Vagina (tissue), 2 donors: ENCODE measurements at regions not wholly inside any gene's neighbourhood (a gene's known extent, or its start where the extent isn't known, plus 50 kb on each side); places are given as distances from the start of the nearest gene placed in this dataset.
"Not testable (repeated sequence)": the region's sequence is repeated elsewhere in the genome, so short reads cannot be mapped to it uniquely, and the experiment has no call there.

Experiments used
- POLR2AphosphoS5 ChIP-seq, 2 donors: sonication (generic); formaldehyde crosslinking; IDR thresholded peaks; one replicate each; pipeline ENCODE4 v1.9.0; 2017; ENCODE audit warnings: antibody characterized with exemption in 2 of 2, mild to moderate bottlenecking in 2 of 2, low read depth in 1 of 2; ENCODE audit not compliant: insufficient read depth in 1 of 2
- TF ChIP-seq, protein P1 (sequence below), 3 experiments: fragments of 450-650 bp in 2 of 3; fragments of 200-600 bp in 1 of 3; sonication (generic) in 1 of 3; IDR thresholded peaks; one replicate each; pipeline ENCODE4 v1.5.1; 2017 to 2019; ENCODE audit warnings: antibody characterized with exemption in 3 of 3, mild to moderate bottlenecking in 2 of 3, moderate library complexity in 2 of 3

DNA sequence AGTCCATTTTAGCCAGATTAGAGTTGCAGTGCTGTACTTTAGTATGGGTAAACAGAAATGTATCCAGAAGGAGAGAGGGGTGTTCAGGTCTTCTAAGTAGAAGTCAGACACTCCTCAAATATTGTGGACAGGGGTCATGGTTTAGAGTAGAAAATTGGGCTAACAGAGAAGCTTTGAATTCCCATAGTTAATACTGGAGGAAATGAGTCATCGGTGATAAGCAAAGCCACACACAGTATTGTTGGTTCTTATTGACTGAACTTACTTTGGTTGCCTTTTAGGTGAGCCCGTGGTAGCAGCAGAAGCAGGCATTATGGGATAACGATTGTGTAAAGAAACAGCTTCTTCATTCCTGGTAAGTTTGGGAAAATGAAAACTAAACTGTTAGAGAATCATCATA lies 66.7 kb upstream of the ERV3-1 start:
- TF ChIP-seq, protein P1, sequence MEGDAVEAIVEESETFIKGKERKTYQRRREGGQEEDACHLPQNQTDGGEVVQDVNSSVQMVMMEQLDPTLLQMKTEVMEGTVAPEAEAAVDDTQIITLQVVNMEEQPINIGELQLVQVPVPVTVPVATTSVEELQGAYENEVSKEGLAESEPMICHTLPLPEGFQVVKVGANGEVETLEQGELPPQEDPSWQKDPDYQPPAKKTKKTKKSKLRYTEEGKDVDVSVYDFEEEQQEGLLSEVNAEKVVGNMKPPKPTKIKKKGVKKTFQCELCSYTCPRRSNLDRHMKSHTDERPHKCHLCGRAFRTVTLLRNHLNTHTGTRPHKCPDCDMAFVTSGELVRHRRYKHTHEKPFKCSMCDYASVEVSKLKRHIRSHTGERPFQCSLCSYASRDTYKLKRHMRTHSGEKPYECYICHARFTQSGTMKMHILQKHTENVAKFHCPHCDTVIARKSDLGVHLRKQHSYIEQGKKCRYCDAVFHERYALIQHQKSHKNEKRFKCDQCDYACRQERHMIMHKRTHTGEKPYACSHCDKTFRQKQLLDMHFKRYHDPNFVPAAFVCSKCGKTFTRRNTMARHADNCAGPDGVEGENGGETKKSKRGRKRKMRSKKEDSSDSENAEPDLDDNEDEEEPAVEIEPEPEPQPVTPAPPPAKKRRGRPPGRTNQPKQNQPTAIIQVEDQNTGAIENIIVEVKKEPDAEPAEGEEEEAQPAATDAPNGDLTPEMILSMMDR (IDR thresholded peaks at IDR 0.05), result not testable (repeated sequence)
- TF ChIP-seq POLR2AphosphoS5 (IDR thresholded peaks at IDR 0.05; ENCODE audit: insufficient read depth in 1 of 2, low read depth in 1 of 2), result not testable (repeated sequence)
